Hematopoietic multipotent progenitor cell treated with erythropoietin and hydrocortisone succinate and interleukin-3 and kit ligand, for 6 days (in vitro differentiated cells): ENCODE measurements at regions not wholly inside any gene's neighbourhood (a gene's known extent, or its start where the extent isn't known, plus 50 kb on each side); places are given as distances from the start of the nearest gene placed in this dataset.

ENCODE experiments used
- DNase-seq: peaks from one replicate; pipeline ENCODE4 v3.0.0-alpha.2; 2015

- no peak for DNase-seq
These were observed 704.8 kb upstream of the CBLB start for GRCh38 chr3:106573605-106574004.

GRCh38 chr3:106575029-106575428 lies 706.2 kb upstream of the CBLB start:
- no peak for DNase-seq

GRCh38 chr3:106577241-106577640 lies 708.4 kb upstream of the CBLB start:
- no peak for DNase-seq

GRCh38 chr3:106578911-106579310 lies 710.1 kb upstream of the CBLB start:
- no peak for DNase-seq

- DNase-seq: no peak
These were observed 713.3 kb upstream of the CBLB start for GRCh38 chr3:106582151-106582550.

GRCh38 chr3:106587551-106587950 lies 718.7 kb upstream of the CBLB start:
- DNase-seq: no peak

- no peak for DNase-seq
These were observed 719.9 kb upstream of the CBLB start for GRCh38 chr3:106588739-106589138.

- DNase-seq: no peak
These were observed 720.6 kb upstream of the CBLB start for GRCh38 chr3:106589311-106589942.

GRCh38 chr3:106590216-106590615 lies 721.4 kb upstream of the CBLB start:
- no peak for DNase-seq

- DNase-seq: no peak
These were observed 724.6 kb upstream of the CBLB start for GRCh38 chr3:106593381-106593780.

- peak; percentile 81 for DNase-seq
These were observed 741.0 kb upstream of the CBLB start for GRCh38 chr3:106609666-106610301.

GRCh38 chr3:106610362-106610959 lies 741.6 kb upstream of the CBLB start:
- DNase-seq: no peak

- DNase-seq: no peak
These were observed 742.3 kb upstream of the CBLB start for GRCh38 chr3:106611116-106611515.

- no peak for DNase-seq
These were observed 743.0 kb upstream of the CBLB start for GRCh38 chr3:106611841-106612240.

- DNase-seq: no peak
These were observed 747.7 kb upstream of the CBLB start for GRCh38 chr3:106616556-106616955.

GRCh38 chr3:106617276-106617675 lies 748.5 kb upstream of the CBLB start:
- no peak for DNase-seq

GRCh38 chr3:106620646-106621045 lies 751.8 kb upstream of the CBLB start:
- no peak for DNase-seq

- no peak for DNase-seq
These were observed 753.1 kb upstream of the CCDC54 start for GRCh38 chr3:106624154-106624553.

GRCh38 chr3:106628407-106628806 lies 748.8 kb upstream of the CCDC54 start:
- no peak for DNase-seq

GRCh38 chr3:106629215-106629832 lies 747.9 kb upstream of the CCDC54 start:
- DNase-seq: no peak

GRCh38 chr3:106631373-106632108 lies 745.7 kb upstream of the CCDC54 start:
- no peak for DNase-seq

- no peak for DNase-seq
These were observed 742.0 kb upstream of the CCDC54 start for GRCh38 chr3:106635271-106635670.

- DNase-seq: no peak
These were observed 741.4 kb upstream of the CCDC54 start for GRCh38 chr3:106635826-106636225.
